OCI-LY3 (cell line): ENCODE measurements at regions not wholly inside any gene's neighbourhood (a gene's known extent, or its start where the extent isn't known, plus 50 kb on each side); places are given as distances from the start of the nearest gene placed in this dataset.

Experiments
- EZH2phosphoT487 ChIP-seq: fragments of 200-600 bp; shearing (Covaris generic); IDR thresholded peaks from 2 replicates; pipeline ENCODE4 v1.6.1; 2018; ENCODE audit warnings: antibody characterized with exemption, mixed run types, low read depth
- TF ChIP-seq, protein P1 (sequence below): fragments of 200-600, 300-600 bp; sonication (generic); IDR thresholded peaks from 2 replicates; pipeline ENCODE4 v1.5.1; 2014; ENCODE audit warnings: antibody characterized with exemption, low read length, low read depth

DNA sequence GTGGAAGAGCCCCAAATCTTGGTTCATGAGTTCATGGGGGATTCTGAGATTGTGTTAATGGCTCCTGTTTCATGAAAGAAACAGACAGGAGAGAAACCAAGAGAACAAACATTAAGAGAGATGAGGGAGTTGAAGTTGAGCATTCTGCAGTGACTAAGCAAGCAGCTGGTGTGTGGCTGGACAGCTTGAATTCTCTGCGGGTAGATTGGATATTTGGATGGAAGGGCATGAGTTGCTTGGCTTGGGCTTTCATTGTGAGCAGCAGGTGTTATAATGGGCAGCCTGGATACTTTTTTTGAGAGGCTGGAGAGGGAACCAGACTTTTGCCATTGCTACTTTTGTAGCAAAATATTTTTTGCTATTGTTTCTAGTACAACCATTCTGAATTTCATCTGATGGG lies 346.8 kb upstream of the SATB1 start:
- TF ChIP-seq, protein P1, sequence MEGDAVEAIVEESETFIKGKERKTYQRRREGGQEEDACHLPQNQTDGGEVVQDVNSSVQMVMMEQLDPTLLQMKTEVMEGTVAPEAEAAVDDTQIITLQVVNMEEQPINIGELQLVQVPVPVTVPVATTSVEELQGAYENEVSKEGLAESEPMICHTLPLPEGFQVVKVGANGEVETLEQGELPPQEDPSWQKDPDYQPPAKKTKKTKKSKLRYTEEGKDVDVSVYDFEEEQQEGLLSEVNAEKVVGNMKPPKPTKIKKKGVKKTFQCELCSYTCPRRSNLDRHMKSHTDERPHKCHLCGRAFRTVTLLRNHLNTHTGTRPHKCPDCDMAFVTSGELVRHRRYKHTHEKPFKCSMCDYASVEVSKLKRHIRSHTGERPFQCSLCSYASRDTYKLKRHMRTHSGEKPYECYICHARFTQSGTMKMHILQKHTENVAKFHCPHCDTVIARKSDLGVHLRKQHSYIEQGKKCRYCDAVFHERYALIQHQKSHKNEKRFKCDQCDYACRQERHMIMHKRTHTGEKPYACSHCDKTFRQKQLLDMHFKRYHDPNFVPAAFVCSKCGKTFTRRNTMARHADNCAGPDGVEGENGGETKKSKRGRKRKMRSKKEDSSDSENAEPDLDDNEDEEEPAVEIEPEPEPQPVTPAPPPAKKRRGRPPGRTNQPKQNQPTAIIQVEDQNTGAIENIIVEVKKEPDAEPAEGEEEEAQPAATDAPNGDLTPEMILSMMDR: no peak
- no peak for TF ChIP-seq EZH2phosphoT487
